HG02885 (cell line): ENCODE measurements at regions not wholly inside any gene's neighbourhood (a gene's known extent, or its start where the extent isn't known, plus 50 kb on each side); places are given as distances from the start of the nearest gene placed in this dataset.

Experiments used
- ATAC-seq: cut with Tn5 transposase; IDR thresholded peaks from one replicate; pipeline ENCODE4 v1.9.1; 2021; ENCODE audit warnings: mild to moderate bottlenecking; ENCODE audit not compliant: unreplicated experiment, poor library complexity

- no peak for ATAC-seq
Observed at GRCh38 chr11:110773442-110773841, 61.2 kb upstream of the ARHGAP20 start.

- no peak for ATAC-seq
Observed at GRCh38 chr11:110772863-110773262, 60.6 kb upstream of the ARHGAP20 start.

- ATAC-seq, result no peak
Observed at GRCh38 chr11:110766316-110766715, 54.1 kb upstream of the ARHGAP20 start.

- ATAC-seq, result no peak
Observed at GRCh38 chr11:110764485-110764884, 52.2 kb upstream of the ARHGAP20 start.

GRCh38 chr11:110763249-110764011 is 51.2 kb upstream of the ARHGAP20 start:
- ATAC-seq, result no peak

GRCh38 chr11:110762590-110762989 is 50.4 kb upstream of the ARHGAP20 start:
- ATAC-seq, result no peak
